Skeletal muscle satellite cell (primary cell): ENCODE measurements at regions not wholly inside any gene's neighbourhood (a gene's known extent, or its start where the extent isn't known, plus 50 kb on each side); places are given as distances from the start of the nearest gene placed in this dataset.
"Not testable (repeated sequence)": the region's sequence is repeated elsewhere in the genome, so short reads cannot be mapped to it uniquely, and the experiment has no call there.

ENCODE experiments used
- H3K27me3 ChIP-seq: 2 replicates; pipeline ENCODE4 v1.7.0; 2013; ENCODE audit warnings: low read length; ENCODE audit not compliant: control insufficient read depth, insufficient read depth
- H3K36me3 ChIP-seq: 2 replicates; pipeline ENCODE4 v1.7.0; 2013; ENCODE audit warnings: mild to moderate bottlenecking, control low read depth, low read length; ENCODE audit not compliant: insufficient read depth
- H3K4me1 ChIP-seq: 2 replicates; pipeline ENCODE4 v1.7.0; 2013; ENCODE audit warnings: low read length; ENCODE audit not compliant: control insufficient read depth, insufficient read depth
- H3K4me2 ChIP-seq: 2 replicates; pipeline ENCODE4 v1.7.0; 2013; ENCODE audit warnings: mild to moderate bottlenecking, low read length
- H3K4me3 ChIP-seq: 2 replicates; pipeline ENCODE4 v1.7.0; 2013; ENCODE audit warnings: low read length
- H3K9ac ChIP-seq: 2 replicates; pipeline ENCODE4 v1.7.0; 2013; ENCODE audit warnings: mild to moderate bottlenecking, low read depth, low read length, moderate library complexity
- H3K9me3 ChIP-seq: replicated peaks from 2 replicates; pipeline ENCODE4 v1.7.0; 2013; ENCODE audit warnings: mild to moderate bottlenecking, control low read depth, low read length

DNA sequence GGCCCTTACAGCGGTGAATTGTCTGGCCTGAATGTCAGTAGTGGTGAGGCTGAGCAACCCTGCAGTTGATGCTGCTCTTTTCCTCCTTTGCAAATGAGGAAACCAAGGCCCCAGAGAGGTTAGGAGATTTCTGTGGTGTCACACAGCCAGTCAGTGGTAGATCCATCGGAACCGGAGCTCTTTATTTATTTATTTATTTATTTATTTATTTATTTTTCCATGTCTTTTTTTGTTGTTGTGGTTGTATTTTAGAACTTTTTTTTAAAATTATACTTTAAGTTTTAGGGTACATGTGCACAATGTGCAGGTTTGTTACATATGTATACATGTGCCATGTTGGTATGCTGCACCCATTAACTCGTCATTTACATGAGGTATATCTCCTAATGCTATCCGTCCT lies 368.4 kb upstream of the CLINT1 start:
- H3K9me3 ChIP-seq, H3K36me3 ChIP-seq, H3K4me3 ChIP-seq, H3K4me2 ChIP-seq, H3K4me1 ChIP-seq, H3K9ac ChIP-seq, H3K27me3 ChIP-seq: not testable (repeated sequence)

DNA sequence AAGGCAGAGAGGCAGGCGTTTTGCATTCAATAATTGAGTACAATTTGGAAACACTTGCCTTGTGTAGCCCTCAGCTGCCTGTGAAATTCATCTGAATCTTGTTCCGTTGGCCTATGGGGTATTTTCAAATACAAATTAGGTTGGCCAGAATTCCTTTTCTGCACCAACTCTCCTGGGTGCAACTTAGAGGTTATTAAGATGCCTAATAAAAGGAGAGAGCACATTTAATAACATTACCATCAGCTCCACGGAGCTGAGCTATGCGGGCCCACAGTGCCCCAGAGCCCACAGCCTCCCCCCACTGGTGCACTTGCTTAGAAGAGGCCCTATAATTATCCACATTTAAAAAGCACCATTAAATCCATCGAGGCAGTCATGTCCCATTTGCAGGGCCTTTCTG lies 367.6 kb upstream of the CLINT1 start:
- H3K4me1 ChIP-seq = no peaks in the 10 kb centered on the region
- no peaks in the 10 kb centered on the region for H3K9me3 ChIP-seq
- H3K4me3 ChIP-seq = no peak overlapping the region
- H3K9ac ChIP-seq = no peak overlapping the region
- no peaks in the 10 kb centered on the region for H3K27me3 ChIP-seq
- H3K36me3 ChIP-seq = no peaks in the 10 kb centered on the region
- H3K4me2 ChIP-seq = no peak overlapping the region

DNA sequence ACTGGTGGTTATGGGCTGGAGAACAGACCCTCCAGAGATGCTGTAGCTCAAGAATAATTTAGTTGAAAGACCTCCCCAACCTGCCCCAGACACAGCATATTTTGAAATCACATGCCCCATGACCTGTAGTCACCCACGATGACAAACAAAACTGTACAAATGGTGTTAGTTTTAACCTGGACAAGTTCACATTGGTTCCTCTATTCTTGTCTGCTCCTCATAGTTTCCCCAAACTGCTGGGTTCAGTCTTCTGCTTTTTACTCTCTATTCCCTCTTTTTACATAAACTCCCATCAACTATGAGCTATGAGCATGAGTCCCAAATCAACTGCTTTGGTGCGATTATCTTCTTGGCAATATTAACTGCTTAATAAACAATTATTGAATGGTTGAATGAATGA lies 365.3 kb upstream of the CLINT1 start:
- H3K4me2 ChIP-seq = no peak overlapping the region
- H3K27me3 ChIP-seq = no peaks in the 10 kb centered on the region
- no peaks in the 10 kb centered on the region for H3K9me3 ChIP-seq
- no peaks in the 10 kb centered on the region for H3K4me1 ChIP-seq
- no peak overlapping the region for H3K9ac ChIP-seq
- no peaks in the 10 kb centered on the region for H3K36me3 ChIP-seq
- no peak overlapping the region for H3K4me3 ChIP-seq

DNA sequence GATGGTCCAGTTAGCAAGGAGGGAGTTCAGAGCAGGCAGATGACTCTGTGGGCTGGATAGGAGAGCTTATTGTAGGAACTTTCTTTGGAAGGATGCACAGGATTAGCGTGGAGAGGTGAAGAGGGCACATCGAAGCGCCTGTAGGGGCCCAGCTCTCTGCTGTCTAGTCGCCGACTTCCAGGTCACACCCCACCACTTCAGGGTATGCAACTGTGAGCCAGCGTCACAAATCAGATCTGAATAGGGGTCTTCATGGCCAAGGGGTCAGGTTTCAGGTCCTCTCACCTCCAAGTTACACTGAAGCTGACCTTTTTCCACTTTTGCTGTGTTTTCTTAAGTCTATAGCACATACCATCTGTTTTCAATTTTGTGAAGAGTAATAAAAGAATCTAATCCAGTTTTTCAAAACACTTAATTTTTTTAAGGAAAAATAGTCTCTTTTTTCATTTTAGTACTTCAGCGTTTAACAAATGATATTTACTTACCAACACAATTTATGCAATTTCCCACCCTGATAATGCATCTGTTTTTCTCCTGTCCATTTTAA lies 364.2 kb upstream of the CLINT1 start:
- no peaks in the 10 kb centered on the region for H3K9me3 ChIP-seq
- no peaks in the 10 kb centered on the region for H3K4me1 ChIP-seq
- no peak overlapping the region for H3K4me3 ChIP-seq
- no peaks in the 10 kb centered on the region for H3K27me3 ChIP-seq
- H3K36me3 ChIP-seq = no peaks in the 10 kb centered on the region
- no peak overlapping the region for H3K4me2 ChIP-seq
- H3K9ac ChIP-seq = no peak overlapping the region

DNA sequence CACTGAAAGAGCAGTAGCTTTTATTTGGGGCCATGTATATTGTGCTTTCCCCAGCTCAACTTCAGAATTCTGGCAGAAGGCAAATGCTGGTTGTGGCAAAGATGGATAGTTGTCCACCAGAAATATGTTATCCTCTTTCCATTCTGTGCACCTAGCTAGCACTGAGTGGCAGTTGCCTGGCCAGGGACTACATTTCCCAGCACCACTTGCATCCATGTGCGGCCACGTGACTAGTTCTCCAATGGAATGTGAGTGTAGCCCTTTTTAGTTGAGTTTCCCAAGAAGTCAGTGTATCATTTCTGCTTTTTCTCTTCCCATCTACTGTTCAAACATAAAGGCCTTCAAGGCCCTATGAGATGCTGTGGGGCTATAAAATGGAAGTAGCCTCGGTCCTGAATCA lies 354.0 kb upstream of the CLINT1 start:
- H3K9ac ChIP-seq = no peak overlapping the region
- H3K4me1 ChIP-seq = no peaks in the 10 kb centered on the region
- no peaks in the 10 kb centered on the region for H3K9me3 ChIP-seq
- no peaks in the 10 kb centered on the region for H3K36me3 ChIP-seq
- H3K4me3 ChIP-seq = no peak overlapping the region
- H3K27me3 ChIP-seq = peaks cover 2% of the 10 kb centered on the region
- no peak overlapping the region for H3K4me2 ChIP-seq

DNA sequence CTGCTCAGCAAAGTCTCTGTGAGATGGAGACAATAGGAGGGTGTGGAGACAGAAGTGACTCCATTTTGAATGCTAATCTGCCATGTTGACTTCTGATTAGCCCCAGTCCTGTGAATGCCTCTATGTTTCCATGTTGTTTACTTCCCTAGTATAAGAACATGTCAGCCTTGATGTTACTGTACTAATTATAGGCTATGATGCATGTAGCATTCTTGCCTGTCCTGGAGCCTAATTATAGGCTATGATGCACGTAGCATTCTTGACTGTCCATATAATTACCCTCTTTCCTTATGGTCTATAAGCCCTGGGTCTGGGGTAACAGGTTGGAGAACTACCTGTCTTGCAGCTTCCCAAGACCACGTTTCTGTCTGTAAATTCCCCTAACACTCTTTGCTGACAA lies 353.3 kb upstream of the CLINT1 start:
- Histone ChIP-seq H3K9ac (no peak overlapping the region), H3K4me3 (no peak overlapping the region), H3K4me1 (no peaks in the 10 kb centered on the region), H3K4me2 (no peak overlapping the region), H3K9me3 (no peaks in the 10 kb centered on the region), H3K36me3 (no peaks in the 10 kb centered on the region), H3K27me3 (peaks cover 2% of the 10 kb centered on the region)

DNA sequence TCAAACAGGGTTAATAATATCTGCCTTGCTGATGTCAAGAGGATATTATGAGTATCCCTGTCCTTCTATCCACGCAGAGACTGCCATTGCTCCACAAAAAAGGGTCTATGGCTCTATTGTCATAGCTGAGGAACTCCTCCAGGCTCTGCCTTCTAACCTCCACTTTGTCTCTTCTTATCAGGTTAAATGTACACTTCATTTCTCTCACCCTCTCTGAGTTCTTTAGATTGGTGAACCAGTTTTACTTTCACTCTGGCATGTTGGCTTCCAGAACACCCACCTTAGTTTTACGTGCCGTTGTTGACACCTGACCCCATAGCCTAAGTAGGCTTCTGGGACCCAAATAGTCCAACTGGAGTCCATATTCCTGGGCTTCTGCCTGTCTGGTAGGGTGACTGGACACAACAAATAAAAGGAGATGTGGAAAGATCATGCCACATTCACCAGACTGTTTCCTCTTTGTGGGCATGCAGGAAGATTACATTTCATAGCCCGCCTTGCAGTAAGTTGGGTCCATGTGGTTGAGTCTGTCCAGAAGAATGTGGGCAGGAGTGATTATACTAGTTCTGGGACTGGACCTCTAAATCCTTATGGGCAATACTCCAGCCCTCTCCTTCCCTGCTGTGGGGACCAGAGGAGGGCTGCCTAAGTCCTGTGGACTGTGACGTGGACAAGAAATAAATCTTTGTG lies 350.4 kb upstream of the CLINT1 start:
- Histone ChIP-seq H3K4me2 (no peak overlapping the region), H3K9ac (no peak overlapping the region), H3K36me3 (no peaks in the 10 kb centered on the region), H3K27me3 (no peaks in the 10 kb centered on the region), H3K4me3 (no peak overlapping the region), H3K9me3 (no peaks in the 10 kb centered on the region), H3K4me1 (no peaks in the 10 kb centered on the region)

DNA sequence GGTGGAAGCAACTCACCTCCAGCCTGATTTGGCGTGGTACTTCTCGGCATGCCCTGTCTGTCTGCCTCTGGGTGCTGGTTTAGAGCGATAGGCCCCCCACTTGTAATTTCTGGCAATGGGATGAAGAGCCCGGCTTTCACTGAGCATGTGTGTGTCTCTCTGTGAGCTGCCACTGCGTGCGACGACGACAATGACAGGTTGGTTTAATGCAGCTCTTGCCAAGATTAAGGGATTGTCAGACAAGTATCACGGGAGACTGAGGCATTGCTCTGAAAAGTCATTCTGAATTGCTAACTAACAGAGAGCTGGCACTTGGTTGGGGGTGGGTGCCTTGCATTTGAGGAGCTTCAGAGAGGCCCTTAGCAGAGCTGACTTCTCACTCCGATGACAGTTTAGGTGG lies 348.8 kb upstream of the CLINT1 start:
- H3K9me3 ChIP-seq = no peaks in the 10 kb centered on the region

DNA sequence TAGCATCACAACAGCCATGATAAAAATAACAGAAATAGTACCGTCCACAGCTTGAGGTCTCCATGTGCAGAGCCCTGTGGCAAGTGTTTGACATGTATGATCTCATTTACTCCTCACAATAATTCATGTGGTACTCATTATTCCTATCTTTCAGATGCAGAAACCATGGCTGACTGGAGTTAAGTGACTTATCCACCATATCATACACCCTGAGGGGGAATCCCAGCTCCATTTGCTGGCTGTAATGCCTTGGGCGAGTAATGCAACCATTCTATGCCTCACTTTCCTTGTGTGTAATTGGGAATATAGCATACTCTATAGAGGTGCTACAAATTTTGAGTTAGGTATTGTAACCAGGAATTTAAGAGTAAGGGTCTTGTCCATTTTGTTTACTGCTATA lies 347.0 kb upstream of the CLINT1 start:
- Histone ChIP-seq H3K4me1 (no peaks in the 10 kb centered on the region), H3K9me3 (no peaks in the 10 kb centered on the region), H3K36me3 (no peaks in the 10 kb centered on the region), H3K4me3 (no peak overlapping the region), H3K9ac (no peak overlapping the region), H3K27me3 (peaks cover 10% of the 10 kb centered on the region), H3K4me2 (no peak overlapping the region)

More for the DNA sequence above, 348.8 kb upstream of the CLINT1 start:
- Histone ChIP-seq H3K36me3 (no peaks in the 10 kb centered on the region), H3K4me1 (no peaks in the 10 kb centered on the region), H3K4me3 (no peak overlapping the region), H3K9ac (no peak overlapping the region), H3K27me3 (no peaks in the 10 kb centered on the region), H3K4me2 (no peak overlapping the region)

DNA sequence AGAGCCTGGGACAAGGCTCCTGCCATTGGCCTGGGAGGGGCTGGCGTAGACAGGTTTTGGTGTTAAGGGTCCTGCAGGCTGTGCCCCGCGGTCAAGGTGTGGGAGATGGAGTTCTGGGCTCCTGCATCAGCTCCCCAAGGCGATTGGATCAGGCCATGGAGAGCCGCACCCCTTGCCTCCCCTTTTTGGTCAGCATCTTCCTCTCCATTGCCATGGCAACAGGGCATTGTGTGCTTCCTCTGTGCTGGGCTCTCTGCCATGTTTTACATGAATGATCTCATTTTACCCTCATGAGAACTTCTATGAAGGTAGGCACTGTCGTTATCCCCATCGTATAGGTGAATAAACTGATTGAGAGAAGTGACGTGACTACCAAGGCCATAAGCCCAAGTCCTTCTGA lies 344.3 kb upstream of the CLINT1 start:
- H3K4me2 ChIP-seq = no peak overlapping the region

DNA sequence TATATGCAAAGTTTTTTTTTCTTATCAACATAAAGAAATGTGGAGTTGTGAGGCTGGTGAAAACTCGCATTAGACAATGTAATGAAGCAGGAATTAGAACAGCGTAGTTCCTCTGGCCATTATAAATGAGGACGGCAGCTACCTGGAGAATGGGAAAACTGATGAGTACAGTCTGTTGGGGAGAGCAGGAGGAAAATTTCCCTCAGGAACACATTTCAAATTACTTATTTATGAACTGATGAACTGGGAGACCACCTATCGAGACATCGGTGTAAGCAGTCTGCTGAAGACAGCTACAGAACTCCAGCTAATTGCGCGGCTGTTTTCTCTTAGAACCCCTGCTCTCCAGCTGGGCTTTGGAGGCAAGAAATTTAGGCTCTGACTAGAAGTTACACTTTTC lies 343.9 kb upstream of the CLINT1 start:
- Histone ChIP-seq H3K4me3 (no peak overlapping the region), H3K4me2 (no peak overlapping the region), H3K9ac (no peak overlapping the region), H3K36me3 (no peaks in the 10 kb centered on the region), H3K27me3 (peaks cover 10% of the 10 kb centered on the region), H3K4me1 (no peaks in the 10 kb centered on the region), H3K9me3 (no peaks in the 10 kb centered on the region)

More for the DNA sequence above, 344.3 kb upstream of the CLINT1 start:
- Histone ChIP-seq H3K9ac (no peak overlapping the region), H3K36me3 (no peaks in the 10 kb centered on the region), H3K4me3 (no peak overlapping the region), H3K9me3 (no peaks in the 10 kb centered on the region), H3K4me1 (no peaks in the 10 kb centered on the region), H3K27me3 (peaks cover 10% of the 10 kb centered on the region)

DNA sequence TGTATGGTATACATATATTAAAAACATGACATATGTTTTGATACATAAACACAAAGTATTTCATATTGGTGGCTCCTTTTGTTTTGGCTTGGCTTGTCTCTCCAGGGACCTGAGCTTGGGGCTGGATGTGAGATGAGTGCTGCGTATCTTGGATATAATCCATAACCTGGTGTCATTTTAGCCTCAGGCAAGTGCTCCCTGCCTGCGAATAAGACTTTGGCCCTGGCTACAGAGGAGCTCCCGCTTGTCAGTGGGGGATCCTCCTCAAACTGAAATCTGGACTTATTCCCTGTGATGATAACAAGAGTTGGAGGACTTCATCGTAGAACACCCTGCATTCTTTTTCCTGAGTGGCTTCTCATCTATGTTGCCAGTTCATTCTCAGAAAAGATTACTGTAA lies 341.7 kb upstream of the CLINT1 start:
- Histone ChIP-seq H3K4me3 (no peak overlapping the region), H3K9ac (no peak overlapping the region), H3K27me3 (peaks cover 19% of the 10 kb centered on the region), H3K4me1 (no peaks in the 10 kb centered on the region), H3K4me2 (no peak overlapping the region), H3K9me3 (no peaks in the 10 kb centered on the region), H3K36me3 (no peaks in the 10 kb centered on the region)
